ENCODE measurements at regions not wholly inside any gene's neighbourhood (a gene's known extent, or its start where the extent isn't known, plus 50 kb on each side); places are given as distances from the start of the nearest gene placed in this dataset.

DNA sequence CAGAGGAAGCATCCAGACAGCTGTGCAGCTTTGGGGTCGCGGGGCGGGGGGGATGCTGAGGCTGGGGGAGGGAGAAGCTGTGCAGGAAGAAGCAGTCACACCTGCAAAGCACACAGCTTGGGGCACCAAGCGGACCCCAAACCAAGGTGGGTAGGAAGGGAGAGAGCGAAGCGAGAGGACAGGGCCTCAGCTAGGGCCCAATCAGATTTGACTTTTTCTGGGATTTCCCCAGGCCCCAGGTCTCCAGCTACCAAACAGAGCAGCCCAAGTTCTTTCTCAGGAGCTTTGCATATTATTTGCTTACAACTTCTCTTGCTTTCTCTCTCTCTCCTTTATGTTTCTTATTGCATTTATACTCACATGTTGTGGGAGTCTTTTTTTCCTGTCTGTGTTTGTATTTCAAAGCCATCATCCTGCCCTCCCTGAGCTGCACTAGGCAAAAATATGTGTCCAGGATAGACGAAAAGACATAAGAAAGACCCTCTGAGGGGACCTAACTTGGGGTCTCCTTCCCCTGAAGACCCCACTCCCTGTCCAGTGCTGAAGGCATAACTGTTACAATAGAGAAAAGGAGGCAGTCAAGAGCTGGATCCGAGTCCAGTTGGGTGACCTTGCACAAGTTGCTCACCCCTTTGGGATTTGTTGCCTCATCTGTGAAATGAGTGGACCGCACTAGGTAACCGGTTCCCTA lies 50.6 kb upstream of the SMNDC1 start:
- DNase-seq = no peak

DNA sequence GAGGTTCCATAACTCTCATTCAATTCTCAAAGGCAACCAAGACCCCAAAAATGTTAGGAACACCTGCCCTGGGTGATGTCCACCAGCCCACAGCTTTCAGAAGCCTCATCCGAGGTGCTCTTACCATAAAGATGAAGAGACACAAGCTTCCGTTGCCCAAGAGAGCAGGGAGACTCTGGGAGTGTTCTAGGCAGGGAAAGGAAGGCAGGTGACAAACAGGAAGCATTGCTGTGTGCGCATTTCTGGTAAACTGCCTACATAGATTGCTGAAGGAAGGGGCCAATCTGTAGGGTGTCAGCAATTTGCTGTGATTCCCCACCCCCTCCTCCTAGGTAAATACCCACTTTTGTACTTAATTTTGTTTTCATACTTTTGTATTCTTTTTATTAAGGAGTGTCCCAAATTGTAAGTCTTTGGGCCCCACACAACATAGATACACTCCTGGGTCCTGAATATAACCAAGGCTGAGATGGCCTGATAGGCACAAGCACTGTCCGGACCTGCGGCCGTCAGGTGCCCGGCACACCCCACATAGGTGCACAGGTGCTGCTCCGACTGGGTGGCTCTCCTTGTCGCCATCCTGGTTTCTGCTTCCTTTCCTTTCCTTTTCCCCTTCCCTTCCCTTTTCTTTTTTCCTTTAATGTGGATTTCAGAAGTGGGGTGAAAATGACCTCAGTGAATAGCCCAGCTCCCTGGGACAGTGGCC lies 51.4 kb upstream of the SMNDC1 start:
- no peak for DNase-seq

DNA sequence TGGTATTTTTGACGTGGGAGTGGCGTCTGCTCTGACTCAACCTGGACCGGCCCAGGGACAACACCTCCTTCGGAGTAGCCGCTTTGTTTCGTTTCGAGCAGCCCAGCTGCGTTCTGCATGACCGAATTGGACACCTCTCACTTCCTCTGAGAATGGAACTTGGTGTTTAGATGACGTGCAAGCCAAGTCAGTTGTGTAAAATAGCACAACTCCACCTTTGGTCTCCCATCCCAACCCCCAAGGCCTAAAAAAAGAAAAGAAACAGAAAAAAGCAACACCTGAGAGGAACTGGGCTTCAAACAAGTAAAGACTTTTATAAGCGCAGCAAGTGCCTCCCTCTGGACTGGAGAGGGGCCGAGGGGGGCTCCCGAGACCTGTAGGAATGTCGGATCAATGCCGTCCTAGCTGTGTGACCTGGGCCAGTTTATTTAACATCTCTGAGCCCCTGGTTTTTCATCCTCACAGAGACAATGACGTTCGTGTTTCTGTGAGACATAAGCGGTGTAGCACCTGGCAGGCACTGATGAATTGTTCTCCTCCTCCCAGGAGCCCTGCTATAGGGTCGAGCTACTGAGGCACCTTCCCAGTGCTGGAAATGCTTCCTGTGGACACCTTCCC lies 52.0 kb upstream of the SMNDC1 start:
- no peak for DNase-seq

DNA sequence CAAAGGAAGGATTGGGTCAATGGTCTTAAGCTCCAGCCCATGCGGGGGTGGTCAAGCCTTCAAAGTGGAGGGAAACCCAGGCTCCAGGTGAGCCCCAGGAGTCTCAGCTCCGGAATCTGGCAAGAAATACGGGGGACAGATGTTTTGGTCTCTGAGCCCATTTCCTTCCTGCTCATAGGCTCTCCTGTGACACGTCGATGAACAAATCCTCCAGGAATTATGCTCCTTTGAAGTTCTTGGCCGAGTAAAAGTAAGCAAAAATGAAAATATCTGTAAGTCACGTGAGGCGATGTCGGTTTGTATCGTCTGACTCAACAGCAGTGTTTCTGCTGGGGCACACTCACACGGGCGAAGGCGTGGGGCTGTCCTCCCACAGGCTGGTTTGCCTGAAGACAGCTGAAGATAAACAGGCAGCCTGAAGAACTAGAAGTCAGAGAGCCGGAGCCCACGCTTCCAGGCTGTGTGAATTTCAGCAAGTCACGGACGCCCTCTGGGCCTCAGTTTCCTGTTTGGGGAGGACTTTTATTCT lies 52.6 kb upstream of the SMNDC1 start:
- no peak for DNase-seq

DNA sequence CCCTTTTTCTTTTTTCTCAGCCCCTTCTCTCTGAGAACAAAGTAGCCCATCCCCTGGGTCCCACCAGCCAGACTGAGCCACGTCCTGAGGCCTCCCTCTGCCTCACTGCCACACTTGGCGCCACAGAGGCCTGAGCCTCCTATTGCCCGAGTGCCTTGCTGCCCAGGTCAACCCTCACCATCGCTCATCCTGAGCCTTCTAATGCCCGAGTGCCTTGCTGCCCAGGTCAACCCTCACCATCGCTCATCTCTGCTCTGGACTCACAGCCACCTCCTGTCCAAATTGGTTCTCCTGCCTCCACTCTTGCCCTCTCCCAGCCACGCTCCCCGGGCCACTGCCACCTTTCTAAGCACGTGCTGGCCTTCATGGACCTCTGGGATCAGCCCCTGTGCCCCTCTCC lies 53.2 kb upstream of the SMNDC1 start:
- DNase-seq = no peak

DNA sequence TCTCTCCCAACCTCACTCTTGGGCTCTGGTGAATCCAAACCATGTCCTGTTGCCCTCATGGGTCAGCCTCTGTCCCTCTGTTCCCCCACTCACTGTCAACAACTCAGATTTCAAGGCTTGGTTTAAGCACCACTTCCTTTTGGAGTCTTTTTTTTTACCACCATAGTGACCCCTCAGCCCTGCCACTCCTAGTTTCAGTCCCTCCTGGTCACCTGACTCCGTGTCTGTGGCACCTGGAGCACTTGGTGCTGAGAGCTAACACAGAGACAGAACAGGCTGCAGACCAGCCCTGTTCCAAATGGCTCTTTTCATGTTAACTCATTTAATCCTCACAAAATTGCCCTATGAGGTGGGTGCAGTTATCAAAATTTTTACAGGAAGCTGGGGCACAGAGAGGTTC lies 53.6 kb upstream of the SMNDC1 start:
- DNase-seq = no peak

DNA sequence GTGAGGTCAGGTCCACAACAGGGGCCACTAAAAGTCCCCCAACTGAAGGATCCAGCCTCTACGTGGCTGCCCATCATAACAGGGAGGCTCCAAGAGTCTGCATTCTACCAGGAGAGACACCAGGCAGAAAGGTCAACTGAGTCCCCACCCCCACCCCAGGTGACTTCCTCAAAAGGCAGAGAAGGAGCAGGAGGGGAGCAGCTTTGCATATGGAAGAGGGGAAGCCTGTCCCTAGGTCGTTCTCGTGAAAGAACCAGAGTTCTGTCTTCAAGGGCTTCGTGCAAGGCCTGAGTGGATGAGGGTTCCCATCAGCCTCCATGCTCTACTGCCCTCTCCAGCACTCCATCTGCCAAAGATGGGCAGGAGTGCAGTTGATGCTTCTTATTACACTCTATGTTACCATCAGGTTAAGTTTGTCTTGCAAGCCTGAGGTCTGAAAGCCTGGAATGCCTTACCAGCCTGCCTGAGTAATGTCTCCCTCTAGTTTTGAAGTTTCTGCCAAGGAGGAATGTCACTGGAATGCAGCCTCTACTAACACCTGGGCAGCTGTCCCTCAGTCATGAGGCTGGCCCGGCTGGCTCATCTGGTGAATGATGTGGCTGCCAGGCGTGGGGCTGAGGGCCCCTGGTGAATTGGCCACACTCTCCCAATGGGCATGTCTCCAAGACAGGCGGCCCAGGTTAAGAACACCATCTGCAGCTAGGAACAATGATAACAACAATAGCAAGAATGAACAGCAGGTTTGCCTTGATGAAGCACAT lies 54.3 kb upstream of the SMNDC1 start:
- no peak for DNase-seq

DNA sequence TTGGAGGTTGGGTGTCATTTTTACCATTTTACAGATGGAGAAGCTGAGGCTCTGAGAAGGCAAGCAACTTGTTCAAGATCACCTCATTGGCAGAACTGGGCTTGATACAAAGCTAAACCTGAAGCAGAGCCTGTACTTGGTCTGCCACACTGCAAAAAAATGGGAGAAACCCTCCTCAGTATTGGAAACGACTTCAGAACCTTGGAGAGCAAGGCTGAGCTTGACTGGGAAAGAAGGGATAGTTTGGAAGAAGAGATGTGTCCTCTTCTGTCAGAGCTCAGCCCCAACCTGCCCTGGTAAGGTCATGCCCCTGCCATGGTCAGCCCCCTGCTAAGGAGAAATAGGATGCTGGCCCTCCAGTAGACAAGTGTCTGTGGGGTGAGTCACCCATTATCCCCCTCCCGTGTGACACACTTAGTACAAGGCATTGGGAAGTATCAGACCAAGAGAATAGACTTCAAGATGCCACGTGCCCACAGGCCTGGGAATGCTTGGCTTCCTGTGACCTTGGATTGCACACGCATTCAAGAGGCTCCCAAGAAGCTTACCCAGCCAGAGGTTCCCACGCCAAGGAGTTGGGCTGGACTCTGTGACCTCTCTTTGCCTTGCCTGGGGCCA lies 56.2 kb upstream of the SMNDC1 start:
- DNase-seq = no peak

DNA sequence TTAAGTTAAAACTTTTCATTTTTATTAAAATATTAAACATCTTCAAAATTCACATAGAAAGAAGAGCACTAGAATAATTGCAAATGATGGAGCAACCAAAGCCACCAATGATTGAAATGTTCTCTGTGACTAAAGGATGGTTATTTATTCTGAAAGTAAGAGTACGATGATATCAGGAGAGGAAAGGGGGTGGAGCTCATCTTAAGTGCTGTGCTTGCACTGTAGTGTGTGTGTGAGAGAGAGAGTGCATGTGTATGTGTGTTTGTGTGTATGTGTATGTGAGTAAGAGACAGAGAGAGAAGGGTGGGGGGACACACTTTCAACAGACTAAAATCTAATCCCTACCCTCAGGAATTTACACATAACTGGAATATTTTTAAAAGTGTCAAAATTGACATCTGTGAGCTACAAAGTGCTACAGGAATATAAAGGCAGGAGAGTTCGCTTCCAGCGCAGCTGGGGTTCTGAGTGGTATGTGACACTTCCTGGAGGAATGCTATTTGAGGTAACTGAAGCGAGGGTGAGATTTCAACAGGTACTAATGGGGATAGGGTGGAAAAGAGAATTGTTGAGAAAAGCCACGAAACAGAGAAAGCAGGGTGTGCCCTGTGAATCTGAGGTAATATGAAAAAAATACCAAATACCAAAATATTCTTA lies 57.2 kb upstream of the SMNDC1 start:
- no peak for DNase-seq

DNA sequence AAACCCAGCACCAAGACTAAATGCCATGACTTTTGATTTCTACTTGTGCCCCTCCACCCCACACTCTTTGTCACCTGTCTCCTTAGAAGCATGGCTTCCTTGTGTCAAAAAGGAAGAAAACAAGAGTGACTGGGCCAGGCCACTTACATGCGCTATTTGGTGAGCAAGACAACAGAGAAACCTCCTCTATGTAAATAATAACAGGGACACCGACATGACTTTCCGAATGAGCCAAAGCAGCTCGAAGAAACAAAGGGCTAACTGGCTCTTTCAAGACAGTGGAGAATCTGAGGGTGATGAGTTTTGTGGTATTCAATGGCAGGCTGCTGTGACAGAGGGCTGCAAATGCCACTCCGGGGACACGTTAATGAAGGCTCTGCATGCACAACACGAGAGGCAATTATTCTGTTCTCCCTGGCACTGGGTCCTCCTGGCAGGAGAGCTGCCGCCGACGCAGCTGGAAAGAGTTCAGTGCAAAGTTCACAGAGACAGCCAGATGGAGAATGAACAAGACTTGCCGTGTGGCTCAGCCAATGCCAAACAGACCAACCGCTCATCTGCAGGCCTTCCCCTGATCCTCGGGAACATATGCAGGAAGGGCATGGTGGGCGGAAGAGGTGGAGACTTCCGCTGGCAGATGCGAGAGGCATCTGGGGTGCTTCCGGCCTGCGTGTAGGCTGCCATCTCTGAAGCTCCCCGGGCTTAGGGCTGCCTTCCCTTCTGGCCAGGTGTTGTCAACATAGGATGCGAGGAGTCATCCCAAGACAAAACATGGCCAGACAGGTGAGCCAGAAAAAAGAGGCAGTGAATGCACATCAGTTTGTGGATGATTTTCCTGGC lies 59.1 kb upstream of the SMNDC1 start:
- no peak for DNase-seq

DNA sequence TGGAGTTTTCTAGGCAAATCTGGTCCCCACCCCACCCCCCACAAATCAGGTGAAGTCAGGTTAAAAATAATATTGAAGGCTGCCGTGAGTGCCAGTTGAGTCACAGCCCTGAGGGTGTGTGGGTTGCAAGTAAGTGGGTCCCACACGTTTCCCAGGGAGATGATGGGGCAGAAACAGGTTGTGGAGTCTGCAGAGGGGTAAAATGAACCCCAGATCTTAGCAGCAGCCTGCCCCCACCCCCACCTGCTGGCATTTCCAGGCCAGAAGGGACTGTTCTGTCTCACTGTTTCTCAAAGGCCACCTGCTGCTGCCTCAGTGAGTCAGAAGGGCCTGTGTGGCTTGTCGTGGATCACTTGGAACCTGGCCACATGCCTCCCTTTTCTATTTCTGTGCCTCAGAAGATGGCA lies 59.8 kb upstream of the SMNDC1 start:
- no peak for DNase-seq

DNA sequence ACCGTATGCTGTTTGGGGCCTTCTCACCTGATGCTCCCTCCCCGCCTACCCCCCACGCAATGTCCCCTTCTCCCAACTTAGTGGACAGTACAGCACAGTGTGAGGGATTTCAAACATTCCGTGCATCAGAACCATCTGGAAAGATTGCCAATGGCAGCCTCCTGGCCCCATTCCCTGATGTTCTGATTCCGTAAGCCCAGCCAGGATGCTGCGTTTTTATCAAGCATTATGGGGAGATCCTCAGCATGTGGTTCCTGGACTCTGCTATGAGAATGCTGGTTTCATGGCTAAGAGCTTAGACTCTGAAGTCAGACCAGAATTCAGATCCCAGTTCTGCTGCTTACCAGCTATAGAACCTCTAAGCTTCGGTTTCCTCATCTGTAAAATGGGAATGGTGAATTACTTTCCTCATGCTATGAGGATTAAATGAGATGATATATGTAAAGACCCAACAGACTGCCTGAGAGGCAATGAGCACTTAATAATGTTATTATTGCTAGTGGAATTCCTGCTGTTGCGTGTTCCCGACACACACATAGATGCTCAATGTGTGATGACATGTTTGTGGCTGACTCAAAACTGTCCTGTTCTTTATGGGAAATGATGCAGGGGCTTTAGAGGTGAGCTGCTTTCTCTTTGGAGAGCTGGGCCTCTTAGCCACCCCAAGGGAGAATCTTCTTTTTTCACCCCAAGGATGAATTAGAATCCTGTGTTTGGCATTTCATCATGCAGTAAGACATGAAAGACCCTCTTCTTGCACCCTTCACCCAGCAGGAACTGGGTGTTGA lies 60.8 kb upstream of the SMNDC1 start:
- DNase-seq = no peak

DNA sequence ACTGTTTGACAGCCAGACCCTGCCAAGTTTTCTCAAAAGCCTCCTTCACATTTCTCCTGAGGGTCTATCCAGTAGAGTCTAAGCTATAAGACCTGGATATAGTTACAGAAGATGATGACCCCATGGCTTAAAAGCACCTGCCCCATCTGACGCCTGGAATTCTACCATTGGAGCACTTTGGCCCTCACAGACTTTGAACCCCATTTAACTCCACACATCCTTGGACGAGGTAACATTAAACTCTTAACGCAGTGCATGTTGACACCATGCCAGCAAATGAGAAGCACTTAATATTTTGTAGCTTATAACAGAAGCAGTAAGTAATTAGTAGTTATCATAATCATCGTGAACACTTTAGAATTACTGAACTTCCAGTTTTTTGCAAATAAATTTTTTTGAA lies 61.9 kb upstream of the SMNDC1 start:
- DNase-seq = no peak

DNA sequence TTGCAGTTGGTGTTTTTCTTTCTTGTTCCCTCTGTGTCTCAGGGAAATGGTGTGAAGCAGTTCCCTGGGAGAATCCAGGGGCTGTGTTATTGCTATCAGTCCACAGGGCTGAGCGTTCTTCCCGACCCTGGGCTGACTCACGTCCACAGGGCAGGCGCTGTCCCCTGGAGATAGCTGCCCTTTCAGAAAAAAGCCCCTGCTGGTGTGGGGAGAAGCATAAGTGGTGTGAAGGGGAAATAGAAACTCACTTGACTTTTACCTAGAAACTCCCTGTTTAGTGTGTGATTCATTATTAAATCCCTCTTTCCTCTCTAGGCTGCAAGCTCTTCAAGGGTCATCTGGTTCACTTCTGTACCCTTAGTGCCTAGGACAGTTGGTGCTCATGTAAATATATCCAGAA lies 63.3 kb upstream of the SMNDC1 start:
- no peak for DNase-seq

DNA sequence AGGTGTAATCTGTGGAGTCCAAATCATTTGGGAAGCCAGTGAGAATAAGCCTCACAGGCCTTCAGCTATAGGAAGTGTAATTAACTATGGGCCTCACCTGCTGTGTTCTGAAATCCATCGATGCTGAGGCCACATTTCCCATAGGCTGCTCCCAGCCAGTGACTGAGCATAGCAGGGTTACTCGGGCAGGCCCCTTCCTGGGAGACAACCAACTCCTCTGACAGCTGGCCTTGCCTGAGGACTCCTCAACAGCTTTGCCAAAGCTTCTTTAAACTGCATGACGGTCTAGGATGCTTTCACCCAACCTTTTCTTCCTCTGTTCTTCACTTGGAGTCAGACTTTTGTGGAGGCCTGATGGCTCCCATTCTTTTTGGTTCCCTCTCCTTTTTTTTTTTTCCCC lies 63.8 kb upstream of the SMNDC1 start:
- no peak for DNase-seq

DNA sequence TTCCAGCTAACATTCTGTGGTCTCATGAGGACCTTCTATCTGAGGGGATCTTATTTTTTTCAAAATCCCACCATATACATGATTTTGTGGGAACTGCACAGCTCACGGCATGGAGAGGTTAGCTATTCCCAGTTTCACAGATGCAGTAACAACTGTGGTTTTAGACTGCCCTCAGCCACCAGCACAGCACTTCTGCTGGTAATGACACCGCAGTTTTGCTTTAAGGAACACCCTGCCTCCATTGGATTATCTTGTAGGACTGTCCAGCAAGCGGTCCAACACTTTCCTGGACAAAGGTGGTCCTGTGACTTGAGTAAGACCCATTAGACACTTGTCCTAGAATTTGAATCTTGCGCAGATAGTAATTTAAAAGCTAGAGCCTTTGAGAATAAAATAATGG lies 65.3 kb upstream of the SMNDC1 start:
- no peak for DNase-seq

DNA sequence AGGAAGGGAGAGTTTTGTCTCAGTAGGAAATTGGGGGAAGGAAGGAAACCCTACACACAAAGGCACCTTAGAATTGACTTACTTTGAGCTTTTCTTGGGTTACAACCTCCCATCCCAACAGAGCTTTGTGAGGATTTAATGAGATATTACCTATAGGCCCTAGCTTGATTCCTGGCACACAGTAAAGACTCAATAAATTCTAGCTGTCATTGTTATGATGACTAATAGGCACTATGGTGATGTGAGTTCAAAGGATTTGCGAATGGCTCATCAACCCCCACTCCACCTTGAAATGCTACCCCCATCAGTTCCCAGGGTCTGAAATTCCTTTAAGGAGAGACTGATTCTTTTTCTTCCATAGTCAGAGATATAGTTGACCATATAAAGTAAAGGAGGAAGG lies 67.9 kb upstream of the SMNDC1 start:
- no peak for DNase-seq

DNA sequence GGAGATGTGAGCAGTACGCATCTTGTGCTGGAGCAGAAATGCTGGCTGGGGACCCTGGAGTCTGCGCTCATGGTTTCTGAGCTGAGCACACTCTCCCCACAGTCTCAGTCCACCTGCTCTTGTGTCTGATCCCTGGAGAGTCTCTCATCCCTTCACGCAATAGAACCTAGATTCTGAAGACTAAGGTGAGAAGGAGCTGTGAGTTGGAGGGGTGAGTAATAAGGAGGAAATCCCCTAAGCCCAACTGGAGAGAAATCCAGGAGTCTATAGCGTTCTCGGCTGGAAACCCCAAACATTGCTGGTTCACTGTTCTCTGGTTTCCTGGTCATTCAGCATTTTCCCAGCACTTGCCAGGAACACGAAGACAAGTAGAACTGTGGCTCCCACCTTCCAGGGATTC lies 68.3 kb upstream of the SMNDC1 start:
- DNase-seq = no peak

DNA sequence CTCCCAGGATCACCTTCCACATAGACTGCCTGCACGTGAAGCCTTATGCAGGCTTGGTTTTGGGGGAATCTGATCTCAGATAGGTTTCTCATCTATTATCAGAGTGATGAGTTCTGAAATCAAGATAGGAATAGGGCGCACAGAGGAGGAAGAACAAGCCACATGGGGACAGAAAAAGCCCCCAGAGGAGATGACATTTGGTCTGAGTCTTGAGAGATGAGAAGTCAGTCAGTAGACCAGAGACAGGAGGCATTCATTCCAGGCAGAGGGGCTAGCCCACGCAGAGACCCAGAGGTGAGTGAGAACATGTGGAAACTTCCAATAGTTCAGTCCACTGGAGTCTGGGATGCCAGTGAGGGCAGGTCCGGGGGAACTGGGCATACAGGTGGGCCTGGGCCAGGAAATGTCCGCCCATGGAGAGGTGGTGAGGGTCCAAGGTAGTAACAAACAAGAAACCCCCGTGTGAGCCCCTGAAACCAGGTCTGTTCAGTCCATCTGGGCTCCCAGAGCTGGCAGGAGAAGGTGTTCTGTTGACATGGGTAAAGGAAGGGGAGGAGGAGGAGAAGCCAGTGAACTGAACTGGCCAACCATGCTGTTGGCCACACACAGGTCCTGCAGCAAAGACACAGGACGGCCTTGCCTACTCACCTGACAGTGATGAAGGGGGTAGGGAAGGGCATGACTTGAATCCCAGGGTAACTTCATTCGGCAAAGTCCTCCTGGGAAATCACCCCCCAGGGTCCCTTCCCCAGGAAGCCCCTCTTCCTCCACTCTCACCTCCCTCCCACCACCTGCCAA lies 69.3 kb upstream of the SMNDC1 start:
- DNase-seq = no peak

DNA sequence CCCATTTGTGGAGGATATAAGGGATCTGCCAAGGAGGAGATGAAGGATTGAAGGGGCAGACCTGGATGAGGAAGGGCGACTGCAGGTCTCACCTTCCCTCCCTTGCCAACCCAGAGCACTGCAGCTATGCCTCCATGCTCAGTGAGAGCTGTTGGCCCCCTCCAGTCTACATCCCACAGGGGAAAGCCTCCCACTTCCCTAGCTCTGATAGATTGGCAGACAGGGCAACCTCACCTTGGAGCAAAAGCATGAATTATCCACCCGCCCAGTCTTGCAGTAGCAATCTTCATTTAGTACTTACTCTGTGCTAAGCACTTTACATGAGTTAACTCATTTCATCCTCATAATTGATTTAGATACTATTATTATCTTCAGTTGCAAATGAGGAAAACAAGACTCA lies 70.4 kb upstream of the SMNDC1 start:
- DNase-seq = no peak

Data from NCI-H524 treated with DMSO at 0.1 percent for 48 hours (cell line).